WTC11 (cell line): ENCODE measurements at regions not wholly inside any gene's neighbourhood (a gene's known extent, or its start where the extent isn't known, plus 50 kb on each side); places are given as distances from the start of the nearest gene placed in this dataset.
"Not testable (repeated sequence)": the region's sequence is repeated elsewhere in the genome, so short reads cannot be mapped to it uniquely, and the experiment has no call there.

Source experiments
- ATAC-seq: fragments of 200-7000 bp; cut with Tn5 transposase; 2 replicates; pipeline ENCODE4 v1.10.0; 2021; ENCODE audit warnings: mild to moderate bottlenecking, moderate library complexity
- CTCF ChIA-PET: fragments of 300-600 bp; sonication (Branson Sonifier 250); formaldehyde crosslinking; loops from one replicate; lab custom pipeline; 2021; ENCODE audit warnings: antibody characterized with exemption; lab: Charles Lee
- POLR2A ChIA-PET: fragments of 350-600 bp; sonication (Branson Sonifier 250); formaldehyde crosslinking; loops from one replicate; lab custom pipeline; 2021; ENCODE audit warnings: antibody characterized with exemption; lab: Charles Lee
- DNase-seq: peaks from one replicate; pipeline ENCODE4 v3.0.0; 2021; ENCODE audit warnings: low spot score
- H3K27ac Mint-ChIP-seq: 2 replicates; pipeline ENCODE4 v1.8.0; 2021; ENCODE audit warnings: mixed read lengths
- H3K27me3 Mint-ChIP-seq: 2 replicates; pipeline ENCODE4 v1.8.0; 2021; ENCODE audit warnings: low read depth, mild to moderate bottlenecking, moderate library complexity, mixed read lengths
- H3K36me3 Mint-ChIP-seq: 2 replicates; pipeline ENCODE4 v1.8.0; 2021; ENCODE audit warnings: mixed read lengths
- H3K4me1 Mint-ChIP-seq: 2 replicates; pipeline ENCODE4 v1.8.0; 2022; ENCODE audit warnings: mixed read lengths
- H3K4me3 Mint-ChIP-seq: 2 replicates; pipeline ENCODE4 v1.8.0; 2021; ENCODE audit warnings: mild to moderate bottlenecking, moderate library complexity, mixed read lengths
- H3K9me3 Mint-ChIP-seq: 2 replicates; pipeline ENCODE4 v1.8.0; 2021; ENCODE audit warnings: mixed read lengths
- CREB1 ChIP-seq: sonication (generic); formaldehyde crosslinking; IDR thresholded peaks from 2 replicates; pipeline ENCODE4 v1.8.0; 2023; ENCODE audit warnings: mild to moderate bottlenecking, missing genetic modification reagents
- CREM ChIP-seq: sonication (generic); formaldehyde crosslinking; IDR thresholded peaks from 2 replicates; pipeline ENCODE4 v1.8.1; 2022; ENCODE audit warnings: mild to moderate bottlenecking, missing genetic modification reagents, moderate library complexity
- FOXJ3 ChIP-seq: sonication (generic); formaldehyde crosslinking; IDR thresholded peaks from 2 replicates; pipeline ENCODE4 v1.9.0; 2021; ENCODE audit warnings: missing genetic modification reagents, mild to moderate bottlenecking, borderline replicate concordance
- GABPB1 ChIP-seq: sonication (generic); formaldehyde crosslinking; IDR thresholded peaks from 2 replicates; pipeline ENCODE4 v1.8.1; 2023; ENCODE audit warnings: mild to moderate bottlenecking, missing genetic modification reagents
- GRHL2 ChIP-seq: fragments of 250-450 bp; sonication (Bioruptor Pico); IDR thresholded peaks from 2 replicates; pipeline ENCODE4 v1.8.0; 2022; ENCODE audit warnings: mild to moderate bottlenecking, moderate library complexity; ENCODE audit not compliant: insufficient replicate concordance, severe bottlenecking
- HMGXB4 ChIP-seq: sonication (generic); formaldehyde crosslinking; IDR thresholded peaks from 2 replicates; pipeline ENCODE4 v1.8.1; 2023; ENCODE audit warnings: mild to moderate bottlenecking, moderate library complexity, missing genetic modification reagents
- IRF2 ChIP-seq: sonication (generic); formaldehyde crosslinking; IDR thresholded peaks from 2 replicates; pipeline ENCODE4 v1.8.0; 2022; ENCODE audit warnings: low read depth, missing genetic modification reagents, borderline replicate concordance
- KAT7 ChIP-seq: sonication (generic); formaldehyde crosslinking; IDR thresholded peaks from 2 replicates; pipeline ENCODE4 v1.8.1; 2023; ENCODE audit warnings: missing genetic modification reagents, mild to moderate bottlenecking, borderline replicate concordance
- MLX ChIP-seq: sonication (generic); formaldehyde crosslinking; IDR thresholded peaks from 2 replicates; pipeline ENCODE4 v1.8.1; 2023; ENCODE audit warnings: mild to moderate bottlenecking, missing genetic modification reagents, moderate library complexity
- NFE2L1 ChIP-seq: sonication (generic); formaldehyde crosslinking; IDR thresholded peaks from 2 replicates; pipeline ENCODE4 v1.8.1; 2023; ENCODE audit warnings: missing genetic modification reagents
- RELA ChIP-seq: sonication (generic); formaldehyde crosslinking; IDR thresholded peaks from 2 replicates; pipeline ENCODE4 v1.8.1; 2022; ENCODE audit warnings: missing genetic modification reagents, mild to moderate bottlenecking, borderline replicate concordance
- TCF7 ChIP-seq: sonication (generic); formaldehyde crosslinking; IDR thresholded peaks from 2 replicates; pipeline ENCODE4 v1.8.0; 2022; ENCODE audit warnings: mild to moderate bottlenecking, low read depth, missing genetic modification reagents, moderate library complexity
- ZBTB43 ChIP-seq: sonication (generic); formaldehyde crosslinking; IDR thresholded peaks from 2 replicates; pipeline ENCODE4 v1.8.1; 2023; ENCODE audit warnings: mild to moderate bottlenecking, missing genetic modification reagents
- ZNF138 ChIP-seq: sonication (generic); formaldehyde crosslinking; conservative IDR thresholded peaks from 2 replicates; pipeline ENCODE4 v1.8.1; 2022; ENCODE audit warnings: mild to moderate bottlenecking, moderate library complexity, missing genetic modification reagents
- ZNF263 ChIP-seq: sonication (generic); formaldehyde crosslinking; IDR thresholded peaks from 2 replicates; pipeline ENCODE4 v1.8.1; 2022; ENCODE audit warnings: low read depth, mild to moderate bottlenecking, moderate library complexity, missing genetic modification reagents
- ZNF512 ChIP-seq: sonication (generic); formaldehyde crosslinking; IDR thresholded peaks from 2 replicates; pipeline ENCODE4 v1.8.1; 2022; ENCODE audit warnings: missing genetic modification reagents, borderline replicate concordance
- ZNF532 ChIP-seq: fragments of 250-450 bp; sonication (Bioruptor Pico); IDR thresholded peaks from 2 replicates; pipeline ENCODE4 v1.9.0; 2021; ENCODE audit warnings: mild to moderate bottlenecking, borderline replicate concordance

GRCh38 chr7:136102881-136103280 lies 125.7 kb upstream of the MTPN start (continued):
- TF ChIP-seq ZNF532 (CRISPR knock-in tag) (no peak), GRHL2 (CRISPR knock-in tag) (no peak), NFE2L1 (CRISPR knock-in tag) (no peak), ZNF263 (CRISPR knock-in tag) (no peak), HMGXB4 (CRISPR knock-in tag) (no peak), CREB1 (CRISPR knock-in tag) (no peak), ZNF138 (CRISPR knock-in tag) (no peak), TCF7 (CRISPR knock-in tag) (no peak)
- TF ChIP-seq, all 79 proteins: peak for 0

GRCh38 chr7:136092714-136093113 lies 115.6 kb upstream of the MTPN start:
- H3K27me3 Mint-ChIP-seq, H3K36me3 Mint-ChIP-seq, ATAC-seq, H3K4me3 Mint-ChIP-seq, H3K4me1 Mint-ChIP-seq, DNase-seq, POLR2A ChIA-PET, H3K27ac Mint-ChIP-seq, CTCF ChIA-PET: not testable (repeated sequence)
- H3K9me3 Mint-ChIP-seq = peaks cover 13% of the 10 kb centered on the region

- no peak for TF ChIP-seq CREM (CRISPR knock-in tag)
- no peak for TF ChIP-seq FOXJ3 (CRISPR knock-in tag)
- no peak for TF ChIP-seq MLX (CRISPR knock-in tag)
- TF ChIP-seq GABPB1 (CRISPR knock-in tag) = no peak
- no peak for TF ChIP-seq HMGXB4 (CRISPR knock-in tag)
- TF ChIP-seq ZNF512 (CRISPR knock-in tag) = no peak
- TF ChIP-seq KAT7 = no peak
- no peak for TF ChIP-seq IRF2 (CRISPR knock-in tag)
- no peak for TF ChIP-seq ZBTB43 (CRISPR knock-in tag)
- TF ChIP-seq RELA (CRISPR knock-in tag) = no peak
- TF ChIP-seq, all 79 proteins: peak for 0
- peaks cover 8% of the 10 kb centered on the region; the same call in 1 of the 2 replicates for H3K4me1 Mint-ChIP-seq
- H3K36me3 Mint-ChIP-seq = no peaks in the 10 kb centered on the region
- no peak overlapping the region for H3K27ac Mint-ChIP-seq
- H3K27me3 Mint-ChIP-seq = no peaks in the 10 kb centered on the region
- no peak overlapping the region for H3K4me3 Mint-ChIP-seq
- H3K9me3 Mint-ChIP-seq = peaks cover 11% of the 10 kb centered on the region
- POLR2A ChIA-PET = no interaction called here
- DNase-seq (no peak), ATAC-seq (no peak)
- CTCF ChIA-PET = no interaction called here
Measured at GRCh38 chr7:136087881-136088280, 110.7 kb upstream of the MTPN start.
